ENCODE measurements at regions not wholly inside any gene's neighbourhood (a gene's known extent, or its start where the extent isn't known, plus 50 kb on each side); places are given as distances from the start of the nearest gene placed in this dataset.

DNA sequence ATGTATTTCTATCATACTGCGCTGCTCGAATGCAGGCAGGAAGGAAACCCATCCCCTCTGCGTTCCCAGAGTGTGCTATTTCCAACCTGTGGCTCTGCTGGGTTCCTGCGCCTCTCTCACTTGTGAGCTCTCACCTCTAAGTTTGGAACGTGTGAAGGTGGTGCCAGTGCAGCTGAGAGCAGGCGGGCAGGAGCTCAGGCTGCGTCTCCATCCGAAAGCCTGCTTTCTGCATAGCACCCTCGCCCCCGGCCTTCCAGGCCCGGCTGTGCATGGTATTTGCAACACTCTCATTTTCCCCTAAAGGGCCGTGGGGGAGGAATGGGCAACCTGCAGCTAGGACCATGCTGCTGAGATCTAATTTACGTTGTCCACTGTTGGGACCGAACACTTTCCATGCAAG is 288.0 kb upstream of the TSHZ2 start:
- H3K27me3 ChIP-seq (replicated peaks) = no peaks in the 10 kb centered on the region
- in situ Hi-C loops (cut with HindIII; ENCODE audit: low pct_ligation_motif_present, low sequenced_read_pairs) = no loop called here
- H3K36me3 ChIP-seq (replicated peaks) = no peaks in the 10 kb centered on the region
- H3K4me3 ChIP-seq (ENCODE audit: low read depth, low read length) = no peak overlapping the region
- TF ChIP-seq, protein P1, sequence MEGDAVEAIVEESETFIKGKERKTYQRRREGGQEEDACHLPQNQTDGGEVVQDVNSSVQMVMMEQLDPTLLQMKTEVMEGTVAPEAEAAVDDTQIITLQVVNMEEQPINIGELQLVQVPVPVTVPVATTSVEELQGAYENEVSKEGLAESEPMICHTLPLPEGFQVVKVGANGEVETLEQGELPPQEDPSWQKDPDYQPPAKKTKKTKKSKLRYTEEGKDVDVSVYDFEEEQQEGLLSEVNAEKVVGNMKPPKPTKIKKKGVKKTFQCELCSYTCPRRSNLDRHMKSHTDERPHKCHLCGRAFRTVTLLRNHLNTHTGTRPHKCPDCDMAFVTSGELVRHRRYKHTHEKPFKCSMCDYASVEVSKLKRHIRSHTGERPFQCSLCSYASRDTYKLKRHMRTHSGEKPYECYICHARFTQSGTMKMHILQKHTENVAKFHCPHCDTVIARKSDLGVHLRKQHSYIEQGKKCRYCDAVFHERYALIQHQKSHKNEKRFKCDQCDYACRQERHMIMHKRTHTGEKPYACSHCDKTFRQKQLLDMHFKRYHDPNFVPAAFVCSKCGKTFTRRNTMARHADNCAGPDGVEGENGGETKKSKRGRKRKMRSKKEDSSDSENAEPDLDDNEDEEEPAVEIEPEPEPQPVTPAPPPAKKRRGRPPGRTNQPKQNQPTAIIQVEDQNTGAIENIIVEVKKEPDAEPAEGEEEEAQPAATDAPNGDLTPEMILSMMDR (IDR thresholded peaks at IDR 0.05; ENCODE audit: low read depth, low read length, missing control alignments) = no peak
- no peak overlapping the region for H3K27ac ChIP-seq
- DNase-seq = no peak

DNA sequence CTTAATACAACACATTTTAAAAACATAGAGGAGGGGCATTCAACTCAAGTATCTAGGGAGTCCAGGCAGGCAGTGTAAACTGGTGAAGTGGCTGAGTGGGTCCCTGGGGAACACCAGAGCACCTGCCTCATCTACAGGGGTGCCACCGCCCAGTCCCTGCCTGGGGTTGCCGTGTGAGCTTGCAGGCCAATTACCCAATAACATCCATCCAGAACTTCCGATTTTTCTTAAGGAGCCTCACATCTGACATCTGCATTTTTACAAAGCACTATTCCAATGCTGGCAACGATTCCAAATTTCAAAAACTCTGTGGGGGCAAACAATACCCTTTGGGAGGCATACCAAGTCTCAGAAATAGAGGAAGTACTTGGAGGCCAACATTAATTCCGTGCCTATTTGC is 288.4 kb upstream of the TSHZ2 start:
- Histone ChIP-seq H3K27me3 (replicated peaks) (no peaks in the 10 kb centered on the region), H3K27ac (no peak overlapping the region), H3K36me3 (replicated peaks) (no peaks in the 10 kb centered on the region), H3K4me3 (ENCODE audit: low read depth, low read length) (no peak overlapping the region)
- DNase-seq = no peak
- TF ChIP-seq, protein P1 (IDR thresholded peaks at IDR 0.05; ENCODE audit: low read depth, low read length, missing control alignments) = no peak
- in situ Hi-C loops (cut with HindIII; ENCODE audit: low pct_ligation_motif_present, low sequenced_read_pairs) = no loop called here

DNA sequence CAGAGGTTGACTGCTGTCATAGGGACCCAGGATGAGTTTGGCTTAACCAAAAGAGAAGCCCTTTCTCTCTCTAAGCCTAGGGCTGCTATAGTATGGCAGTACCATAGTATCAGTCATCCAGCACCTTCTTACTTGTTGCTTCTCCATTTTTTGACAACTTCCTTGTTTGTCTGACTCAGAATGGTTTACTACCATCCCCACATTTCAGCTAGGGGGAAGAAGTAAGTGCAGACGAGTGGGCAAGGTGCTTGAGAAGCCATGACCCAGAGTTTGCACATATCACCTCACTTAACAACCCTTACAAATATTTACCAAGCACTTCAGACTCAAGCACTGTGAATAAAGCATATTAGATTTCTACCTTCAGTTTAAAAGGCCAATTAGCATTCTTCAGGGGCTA is 289.9 kb upstream of the TSHZ2 start:
- Histone ChIP-seq H3K36me3 (replicated peaks) (no peaks in the 10 kb centered on the region), H3K27ac (no peak overlapping the region), H3K4me3 (ENCODE audit: low read depth, low read length) (no peak overlapping the region), H3K27me3 (replicated peaks) (no peaks in the 10 kb centered on the region)
- no peak for DNase-seq
- TF ChIP-seq, protein P1 (IDR thresholded peaks at IDR 0.05; ENCODE audit: low read depth, low read length, missing control alignments) = no peak
- in situ Hi-C loops (cut with HindIII; ENCODE audit: low pct_ligation_motif_present, low sequenced_read_pairs) = no loop called here

DNA sequence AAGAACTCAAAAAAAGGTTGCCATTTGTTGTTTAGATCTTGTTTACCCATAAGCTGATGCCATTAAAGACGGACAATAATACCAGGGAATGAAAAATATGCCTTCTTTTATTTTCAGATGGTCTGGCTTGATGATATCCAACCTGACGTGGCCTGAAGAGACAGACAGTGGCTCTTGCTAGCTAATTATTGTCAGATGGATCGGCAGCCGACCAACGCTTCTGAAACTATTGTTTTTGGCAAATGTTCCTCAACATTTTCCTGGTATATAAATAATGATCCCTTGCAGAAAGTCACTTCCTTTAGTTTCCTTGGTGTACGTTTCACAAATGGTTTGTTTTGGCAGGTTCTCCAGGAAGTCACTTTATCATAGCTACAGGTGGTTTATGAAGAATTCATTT is 290.9 kb upstream of the TSHZ2 start:
- TF ChIP-seq, protein P1 (IDR thresholded peaks at IDR 0.05; ENCODE audit: low read depth, low read length, missing control alignments) = no peak
- Histone ChIP-seq H3K27me3 (replicated peaks) (no peaks in the 10 kb centered on the region), H3K27ac (no peak overlapping the region), H3K36me3 (replicated peaks) (no peaks in the 10 kb centered on the region), H3K4me3 (ENCODE audit: low read depth, low read length) (no peak overlapping the region)
- in situ Hi-C loops (cut with HindIII; ENCODE audit: low pct_ligation_motif_present, low sequenced_read_pairs) = no loop called here
- DNase-seq = no peak

DNA sequence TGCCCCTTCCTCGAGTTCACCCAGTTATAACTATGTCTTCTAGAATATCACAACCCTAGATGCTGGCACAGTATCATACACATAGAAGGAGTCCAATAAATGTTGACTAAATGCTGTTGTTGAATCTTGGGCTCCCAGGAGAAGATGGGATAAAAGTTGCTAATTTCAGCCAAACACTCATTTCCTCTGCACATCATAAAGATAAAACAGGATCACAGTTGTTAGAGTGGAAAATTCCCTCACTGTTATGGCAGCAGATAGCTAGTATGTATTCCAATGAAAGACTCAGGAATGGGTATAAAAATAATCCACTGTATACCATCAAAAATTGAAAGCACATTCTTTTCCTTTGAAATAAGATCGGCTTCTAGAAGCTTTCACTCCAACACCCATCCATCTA is 294.9 kb upstream of the TSHZ2 start:
- in situ Hi-C loops (cut with HindIII; ENCODE audit: low pct_ligation_motif_present, low sequenced_read_pairs) = no loop called here
- no peaks in the 10 kb centered on the region for H3K27me3 ChIP-seq (replicated peaks)
- H3K27ac ChIP-seq = no peak overlapping the region
- H3K4me3 ChIP-seq (ENCODE audit: low read depth, low read length) = no peak overlapping the region
- no peaks in the 10 kb centered on the region for H3K36me3 ChIP-seq (replicated peaks)
- TF ChIP-seq, protein P1 (IDR thresholded peaks at IDR 0.05; ENCODE audit: low read depth, low read length, missing control alignments) = no peak
- no peak for DNase-seq

DNA sequence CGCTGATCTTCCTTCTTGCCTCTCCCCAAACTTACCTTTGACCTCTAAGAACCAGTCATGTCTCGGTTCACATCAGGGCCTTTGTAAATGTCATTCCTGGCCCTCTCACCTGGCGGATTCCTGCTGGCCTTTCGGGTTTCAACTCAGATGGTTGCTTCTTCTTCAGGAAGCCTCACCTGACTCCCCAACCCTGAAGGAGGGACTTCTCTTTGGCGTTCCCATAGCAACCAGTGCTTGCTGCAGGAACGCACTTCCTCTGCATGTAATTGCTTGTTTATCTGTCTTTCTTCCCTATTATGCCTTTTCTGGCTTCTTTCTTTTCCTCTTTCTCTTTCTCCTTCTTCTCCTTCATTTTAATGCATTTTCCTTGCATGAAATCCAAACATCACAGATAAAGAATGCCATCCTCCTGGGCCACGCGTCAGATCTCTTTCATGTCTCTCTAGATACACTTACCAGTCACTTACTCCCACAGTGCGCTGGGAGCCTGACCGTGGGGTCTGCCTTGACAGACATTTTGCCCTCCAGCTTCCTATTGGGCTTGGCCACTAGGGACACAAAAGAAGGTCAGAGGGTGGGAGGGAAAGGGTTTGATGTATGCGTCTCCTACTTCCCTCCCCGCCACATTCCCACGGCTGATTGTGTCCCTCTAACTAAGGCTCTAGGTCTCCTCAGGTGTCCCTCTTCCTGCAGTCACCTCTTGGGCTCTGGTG is 295.7 kb upstream of the TSHZ2 start:
- no peak for DNase-seq
- Histone ChIP-seq H3K27me3 (replicated peaks) (no peaks in the 10 kb centered on the region), H3K27ac (no peak overlapping the region), H3K4me3 (ENCODE audit: low read depth, low read length) (no peak overlapping the region), H3K36me3 (replicated peaks) (no peaks in the 10 kb centered on the region)
- in situ Hi-C loops (cut with HindIII; ENCODE audit: low pct_ligation_motif_present, low sequenced_read_pairs) = no loop called here
- TF ChIP-seq, protein P1 (IDR thresholded peaks at IDR 0.05; ENCODE audit: low read depth, low read length, missing control alignments) = no peak

All from brain microvascular endothelial cell (primary cell).